HEK293 (cell line): ENCODE measurements at regions not wholly inside any gene's neighbourhood (a gene's known extent, or its start where the extent isn't known, plus 50 kb on each side); places are given as distances from the start of the nearest gene placed in this dataset.

Experiments used
- EGR2 ChIP-seq: fragments of 450-650 bp; formaldehyde crosslinking; IDR thresholded peaks from 2 replicates; pipeline ENCODE4 v1.5.1; 2016; ENCODE audit warnings: low read depth, missing biosample characterization, missing genetic modification characterization
- KLF10 ChIP-seq: fragments of 450-650 bp; IDR thresholded peaks from 2 replicates; pipeline ENCODE4 v1.5.1; 2018; ENCODE audit warnings: missing biosample characterization, mild to moderate bottlenecking, missing genetic modification characterization
- SETDB1 ChIP-seq: IDR thresholded peaks from one replicate; pipeline ENCODE4 v1.6.1; 2017; ENCODE audit warnings: mild to moderate bottlenecking, low read length, moderate library complexity, mixed read lengths; ENCODE audit not compliant: insufficient read length
- YY1 ChIP-seq: fragments of 450-650 bp; formaldehyde crosslinking; IDR thresholded peaks from 2 replicates; pipeline ENCODE4 v1.5.1; 2018; ENCODE audit warnings: missing biosample characterization, missing genetic modification characterization
- ZNF10 ChIP-seq: fragments of 450-650 bp; formaldehyde crosslinking; IDR thresholded peaks from 2 replicates; pipeline ENCODE4 v1.5.1; 2017; ENCODE audit warnings: missing biosample characterization, missing genetic modification characterization
- ZNF121 ChIP-seq: fragments of 450-650 bp; formaldehyde crosslinking; IDR thresholded peaks from 2 replicates; pipeline ENCODE4 v1.5.1; 2016; ENCODE audit warnings: missing biosample characterization, missing genetic modification characterization
- ZNF223 ChIP-seq: fragments of 450-650 bp; formaldehyde crosslinking; IDR thresholded peaks from 2 replicates; pipeline ENCODE4 v1.5.1; 2016; ENCODE audit warnings: missing biosample characterization, missing genetic modification characterization
- ZNF311 ChIP-seq: fragments of 450-650 bp; formaldehyde crosslinking; IDR thresholded peaks from 2 replicates; pipeline ENCODE4 v1.5.1; 2017; ENCODE audit warnings: missing biosample characterization, missing genetic modification characterization, borderline replicate concordance
- ZNF571 ChIP-seq: fragments of 450-650 bp; formaldehyde crosslinking; IDR thresholded peaks from 2 replicates; pipeline ENCODE4 v1.5.0; 2017; ENCODE audit warnings: missing biosample characterization, missing genetic modification characterization
- ZNF585B ChIP-seq: fragments of 450-650 bp; formaldehyde crosslinking; IDR thresholded peaks from 2 replicates; pipeline ENCODE4 v1.5.1; 2016; ENCODE audit warnings: missing biosample characterization, missing genetic modification characterization
- ZNF768 ChIP-seq: fragments of 450-650 bp; formaldehyde crosslinking; IDR thresholded peaks from 2 replicates; pipeline ENCODE4 v1.5.1; 2018; ENCODE audit warnings: missing biosample characterization, mild to moderate bottlenecking, missing genetic modification characterization
- TF ChIP-seq, protein P1 (sequence below): fragments of 450-650 bp; formaldehyde crosslinking; IDR thresholded peaks from 2 replicates; pipeline ENCODE4 v1.5.1; 2016; ENCODE audit warnings: missing biosample characterization, missing genetic modification characterization
- TF ChIP-seq, protein P2 (sequence below): sonication (generic); formaldehyde crosslinking; IDR thresholded peaks from 2 replicates; pipeline ENCODE4 v1.8.1; 2022; ENCODE audit warnings: mild to moderate bottlenecking, moderate library complexity, missing genetic modification reagents
- TF ChIP-seq, protein P3 (sequence below): fragments of 450-650 bp; formaldehyde crosslinking; IDR thresholded peaks from 2 replicates; pipeline ENCODE4 v1.5.1; 2016; ENCODE audit warnings: missing biosample characterization, missing genetic modification characterization

DNA sequence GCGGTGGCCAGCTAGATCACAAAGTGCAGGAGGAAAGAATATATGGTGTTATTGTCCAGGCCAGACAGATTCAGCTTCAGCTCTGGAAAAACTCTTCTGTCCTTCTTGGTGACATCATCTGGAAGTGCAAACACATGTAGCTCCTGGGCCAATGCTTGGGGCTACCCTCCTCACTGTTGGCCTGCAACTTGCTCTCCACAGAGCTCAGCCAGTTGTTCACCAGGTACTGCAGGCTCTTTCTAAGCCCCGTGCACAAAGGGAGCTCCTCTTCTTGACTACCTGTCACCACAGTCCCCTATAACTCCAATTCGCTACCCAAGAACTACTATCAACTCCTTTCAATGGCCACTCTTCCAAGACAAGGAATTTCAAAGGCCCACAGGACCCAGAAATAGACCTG is 1175.9 kb upstream of the CDH9 start:
- no peak for TF ChIP-seq ZNF121 (tag by site-specific recombination)
- no peak for TF ChIP-seq ZNF311 (tag by site-specific recombination)
- no peak for TF ChIP-seq YY1
- TF ChIP-seq, protein P1, sequence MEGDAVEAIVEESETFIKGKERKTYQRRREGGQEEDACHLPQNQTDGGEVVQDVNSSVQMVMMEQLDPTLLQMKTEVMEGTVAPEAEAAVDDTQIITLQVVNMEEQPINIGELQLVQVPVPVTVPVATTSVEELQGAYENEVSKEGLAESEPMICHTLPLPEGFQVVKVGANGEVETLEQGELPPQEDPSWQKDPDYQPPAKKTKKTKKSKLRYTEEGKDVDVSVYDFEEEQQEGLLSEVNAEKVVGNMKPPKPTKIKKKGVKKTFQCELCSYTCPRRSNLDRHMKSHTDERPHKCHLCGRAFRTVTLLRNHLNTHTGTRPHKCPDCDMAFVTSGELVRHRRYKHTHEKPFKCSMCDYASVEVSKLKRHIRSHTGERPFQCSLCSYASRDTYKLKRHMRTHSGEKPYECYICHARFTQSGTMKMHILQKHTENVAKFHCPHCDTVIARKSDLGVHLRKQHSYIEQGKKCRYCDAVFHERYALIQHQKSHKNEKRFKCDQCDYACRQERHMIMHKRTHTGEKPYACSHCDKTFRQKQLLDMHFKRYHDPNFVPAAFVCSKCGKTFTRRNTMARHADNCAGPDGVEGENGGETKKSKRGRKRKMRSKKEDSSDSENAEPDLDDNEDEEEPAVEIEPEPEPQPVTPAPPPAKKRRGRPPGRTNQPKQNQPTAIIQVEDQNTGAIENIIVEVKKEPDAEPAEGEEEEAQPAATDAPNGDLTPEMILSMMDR (tag by site-specific recombination), result no peak
- TF ChIP-seq, protein P2, sequence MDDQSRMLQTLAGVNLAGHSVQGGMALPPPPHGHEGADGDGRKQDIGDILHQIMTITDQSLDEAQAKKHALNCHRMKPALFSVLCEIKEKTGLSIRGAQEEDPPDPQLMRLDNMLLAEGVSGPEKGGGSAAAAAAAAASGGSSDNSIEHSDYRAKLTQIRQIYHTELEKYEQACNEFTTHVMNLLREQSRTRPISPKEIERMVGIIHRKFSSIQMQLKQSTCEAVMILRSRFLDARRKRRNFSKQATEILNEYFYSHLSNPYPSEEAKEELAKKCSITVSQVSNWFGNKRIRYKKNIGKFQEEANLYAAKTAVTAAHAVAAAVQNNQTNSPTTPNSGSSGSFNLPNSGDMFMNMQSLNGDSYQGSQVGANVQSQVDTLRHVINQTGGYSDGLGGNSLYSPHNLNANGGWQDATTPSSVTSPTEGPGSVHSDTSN (CRISPR knock-in tag), result no peak
- no peak for TF ChIP-seq EGR2
- no peak for TF ChIP-seq ZNF223
- no peak for TF ChIP-seq ZNF10 (tag by site-specific recombination)
- no peak for TF ChIP-seq ZNF585B (tag by site-specific recombination)
- no peak for TF ChIP-seq SETDB1
- TF ChIP-seq, protein P3, sequence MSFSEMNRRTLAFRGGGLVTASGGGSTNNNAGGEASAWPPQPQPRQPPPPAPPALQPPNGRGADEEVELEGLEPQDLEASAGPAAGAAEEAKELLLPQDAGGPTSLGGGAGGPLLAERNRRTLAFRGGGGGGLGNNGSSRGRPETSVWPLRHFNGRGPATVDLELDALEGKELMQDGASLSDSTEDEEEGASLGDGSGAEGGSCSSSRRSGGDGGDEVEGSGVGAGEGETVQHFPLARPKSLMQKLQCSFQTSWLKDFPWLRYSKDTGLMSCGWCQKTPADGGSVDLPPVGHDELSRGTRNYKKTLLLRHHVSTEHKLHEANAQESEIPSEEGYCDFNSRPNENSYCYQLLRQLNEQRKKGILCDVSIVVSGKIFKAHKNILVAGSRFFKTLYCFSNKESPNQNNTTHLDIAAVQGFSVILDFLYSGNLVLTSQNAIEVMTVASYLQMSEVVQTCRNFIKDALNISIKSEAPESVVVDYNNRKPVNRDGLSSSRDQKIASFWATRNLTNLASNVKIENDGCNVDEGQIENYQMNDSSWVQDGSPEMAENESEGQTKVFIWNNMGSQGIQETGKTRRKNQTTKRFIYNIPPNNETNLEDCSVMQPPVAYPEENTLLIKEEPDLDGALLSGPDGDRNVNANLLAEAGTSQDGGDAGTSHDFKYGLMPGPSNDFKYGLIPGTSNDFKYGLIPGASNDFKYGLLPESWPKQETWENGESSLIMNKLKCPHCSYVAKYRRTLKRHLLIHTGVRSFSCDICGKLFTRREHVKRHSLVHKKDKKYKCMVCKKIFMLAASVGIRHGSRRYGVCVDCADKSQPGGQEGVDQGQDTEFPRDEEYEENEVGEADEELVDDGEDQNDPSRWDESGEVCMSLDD (tag by site-specific recombination), result no peak
- no peak for TF ChIP-seq KLF10 (tag by site-specific recombination)
- TF ChIP-seq ZNF571 (tag by site-specific recombination), result no peak
- TF ChIP-seq ZNF768 (tag by site-specific recombination), result no peak
